Keratinocyte (primary cell): ENCODE measurements at regions not wholly inside any gene's neighbourhood (a gene's known extent, or its start where the extent isn't known, plus 50 kb on each side); places are given as distances from the start of the nearest gene placed in this dataset.

ENCODE experiments used
- CTCF ChIP-seq, 3 experiments: IDR thresholded peaks in 1 of 3; conservative IDR thresholded peaks in 1 of 3; optimal IDR thresholded peaks in 1 of 3; 2 replicates in 2 of 3; 3 replicates in 1 of 3; pipeline versions ENCODE3 to v1.5.1; 2011; ENCODE audit warnings: low read length in 3 of 3, mild to moderate bottlenecking in 3 of 3, moderate library complexity in 2 of 3, control low read depth in 1 of 3, inconsistent platforms in 1 of 3; ENCODE audit not compliant: insufficient read depth in 2 of 3; ENCODE audit errors: extremely low read depth in 1 of 3
- EZH2 ChIP-seq: IDR thresholded peaks from one replicate; pipeline ENCODE4 v1.6.1; 2012; ENCODE audit warnings: inconsistent platforms, mild to moderate bottlenecking, low read length, moderate library complexity

DNA sequence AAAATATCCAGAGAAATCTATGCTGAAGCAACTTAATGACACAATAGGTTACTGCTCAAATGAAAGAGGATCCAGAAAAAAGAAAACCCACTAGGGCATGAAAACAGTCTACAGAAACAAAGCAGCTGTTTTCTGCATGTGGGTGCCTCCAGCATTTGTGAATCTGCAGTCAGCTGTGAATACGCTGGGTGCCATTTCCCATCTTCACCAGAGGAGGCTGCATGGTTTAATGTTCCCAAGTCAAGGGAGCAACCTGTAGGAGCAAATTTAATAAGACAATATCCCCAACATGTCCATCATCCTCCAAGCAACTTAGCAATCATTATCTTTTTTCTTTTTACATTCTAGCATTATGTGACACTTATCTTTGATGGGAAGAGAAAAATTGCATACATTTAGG, 396.6 kb downstream of the BRINP2 start:
- TF ChIP-seq CTCF (optimal IDR thresholded peaks at IDR 0.05 in 1 of 3, IDR thresholded peaks at IDR 0.05 in 1 of 3, conservative IDR thresholded peaks at IDR 0.05 in 1 of 3; ENCODE audit: extremely low read depth in 1 of 3, insufficient read depth in 2 of 3, low read length in 3 of 3) (peak; percentile 45 to 70 (median 58)), EZH2 (no peak)
